Endometrial microvascular endothelial cells (primary cell): ENCODE measurements at regions not wholly inside any gene's neighbourhood (a gene's known extent, or its start where the extent isn't known, plus 50 kb on each side); places are given as distances from the start of the nearest gene placed in this dataset.

ENCODE experiments used
- in situ Hi-C: cut with HindIII; loops from 2 replicates; pipeline ENCODE4 v1.10.0; 2017; ENCODE audit warnings: low sequenced_read_pairs, low pct_unique_long_range_greater_than_20kb; ENCODE audit errors: inconsistent ontology term

- in situ Hi-C loops = no loop called here
These were observed 193.2 kb upstream of the UBL3 start for GRCh38 chr13:30043631-30043925.

- in situ Hi-C loops = no loop called here
These were observed 192.6 kb upstream of the UBL3 start for GRCh38 chr13:30042891-30043630.

DNA sequence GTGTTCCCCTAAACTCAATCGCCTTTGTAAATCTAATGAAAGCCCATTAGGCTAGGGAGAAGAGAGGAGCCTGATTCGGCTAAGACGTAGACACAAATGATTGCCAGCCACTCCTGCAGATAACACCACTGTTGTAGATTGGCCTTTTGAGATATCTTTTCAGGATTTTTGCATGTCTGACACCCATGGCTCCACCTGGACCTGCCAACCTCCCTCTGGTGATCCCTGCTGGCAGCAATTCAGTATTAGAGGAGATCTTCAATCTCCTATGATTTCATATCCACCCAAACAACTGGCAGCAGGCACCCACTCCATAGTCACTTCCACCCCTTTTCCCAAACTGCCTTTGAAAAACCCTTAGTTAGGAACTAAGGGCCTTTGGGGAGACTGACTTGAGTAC, 191.9 kb upstream of the UBL3 start:
- in situ Hi-C loops = no loop called here

GRCh38 chr13:30039511-30039911, 189.1 kb upstream of the UBL3 start:
- in situ Hi-C loops = no loop called here

DNA sequence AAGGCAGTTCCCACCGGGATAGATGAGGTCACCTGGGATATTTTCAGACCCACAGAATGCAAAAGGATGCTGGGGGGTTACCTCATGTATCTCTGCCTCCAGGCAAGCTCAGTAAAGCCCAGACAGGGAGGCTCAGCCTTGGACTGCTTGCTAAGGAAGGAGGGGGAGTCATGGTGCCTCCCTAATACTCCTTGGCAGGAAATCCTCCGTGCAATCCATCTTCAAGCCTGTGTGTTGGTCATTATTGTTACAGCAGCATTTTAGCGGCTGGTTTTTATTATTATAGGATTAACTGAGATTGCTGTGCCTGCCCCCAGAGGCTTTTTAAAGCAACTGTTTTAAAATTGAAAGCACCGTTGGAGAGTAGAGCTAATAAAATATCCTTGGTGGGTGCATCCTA, 188.5 kb upstream of the UBL3 start:
- in situ Hi-C loops = no loop called here

GRCh38 chr13:30037766-30038165, 187.3 kb upstream of the UBL3 start:
- in situ Hi-C loops = no loop called here

- in situ Hi-C loops = no loop called here
These were observed 186.9 kb upstream of the UBL3 start for GRCh38 chr13:30037306-30037705.

DNA sequence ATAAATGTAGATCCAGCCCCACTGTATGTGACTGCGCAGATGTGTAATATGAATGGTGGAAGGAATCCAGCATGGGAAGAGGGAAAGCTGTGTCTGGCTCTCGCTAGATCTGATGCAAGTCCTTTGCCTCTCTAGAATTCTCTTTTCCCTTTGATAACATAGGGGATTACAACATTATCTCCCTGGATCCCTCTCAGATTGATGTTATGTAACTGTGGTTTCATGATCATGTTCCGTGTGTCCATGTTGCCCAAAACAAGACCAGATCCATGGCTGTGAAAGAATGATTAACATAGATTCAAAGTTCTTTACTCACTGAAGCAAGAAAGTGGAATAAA, 184.0 kb upstream of the UBL3 start:
- in situ Hi-C loops = no loop called here

DNA sequence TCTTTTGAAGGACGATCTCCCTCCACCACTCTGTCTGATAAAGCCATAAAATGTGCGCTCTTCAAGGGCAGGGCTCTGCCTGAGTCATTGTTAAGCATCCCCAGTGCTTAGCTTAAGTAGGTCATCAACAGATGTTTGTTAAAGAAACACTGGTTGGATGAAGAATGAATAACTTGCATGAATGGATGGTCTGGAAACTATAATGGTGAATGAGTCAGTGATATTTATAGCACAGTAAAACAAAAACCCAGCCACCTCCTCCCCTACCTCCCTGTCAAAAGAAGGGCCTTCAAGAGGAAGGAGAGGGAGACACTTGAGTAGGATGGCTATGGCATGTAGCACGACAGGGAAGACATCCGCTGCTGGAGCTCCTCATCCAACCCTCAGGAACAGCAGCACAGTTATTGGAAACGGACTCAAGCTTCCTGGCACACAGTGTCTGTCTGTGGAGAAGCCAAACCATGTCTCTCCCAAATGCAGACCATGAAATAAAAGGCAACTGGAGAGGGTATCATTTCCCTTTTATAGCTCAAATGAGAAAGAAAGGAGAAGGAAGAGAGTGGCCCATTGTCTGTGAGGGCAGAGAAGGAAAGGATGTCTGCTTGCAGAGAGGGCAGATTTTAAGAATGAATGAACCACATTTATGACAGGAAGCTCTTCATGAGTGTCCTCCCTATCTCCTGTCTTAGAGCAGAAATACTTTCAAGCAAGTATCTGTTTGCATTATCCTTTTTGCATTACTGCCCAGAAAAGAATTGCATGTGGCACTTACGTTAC, 183.5 kb upstream of the UBL3 start:
- in situ Hi-C loops = no loop called here

GRCh38 chr13:30032263-30032662, 181.8 kb upstream of the UBL3 start:
- in situ Hi-C loops = no loop called here

DNA sequence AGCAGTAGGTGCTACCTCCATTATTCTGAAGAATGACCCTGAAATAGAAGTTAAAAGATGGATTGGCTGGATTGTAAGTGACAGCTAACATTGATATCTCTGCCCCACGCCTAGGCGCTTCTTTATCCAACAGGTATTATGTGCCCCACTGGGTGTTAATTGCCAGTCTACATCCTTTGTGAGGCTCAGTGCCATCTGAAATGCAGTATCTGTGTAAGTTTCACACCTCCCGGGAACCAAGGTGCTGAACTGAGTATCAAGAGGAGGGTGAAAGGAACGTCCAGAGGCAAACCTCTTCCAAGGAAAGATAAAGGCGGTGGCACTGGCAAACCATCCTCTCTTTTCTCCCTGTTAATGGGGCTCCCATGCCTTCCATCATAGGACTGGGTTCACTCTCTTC, 181.1 kb upstream of the UBL3 start:
- in situ Hi-C loops = no loop called here

DNA sequence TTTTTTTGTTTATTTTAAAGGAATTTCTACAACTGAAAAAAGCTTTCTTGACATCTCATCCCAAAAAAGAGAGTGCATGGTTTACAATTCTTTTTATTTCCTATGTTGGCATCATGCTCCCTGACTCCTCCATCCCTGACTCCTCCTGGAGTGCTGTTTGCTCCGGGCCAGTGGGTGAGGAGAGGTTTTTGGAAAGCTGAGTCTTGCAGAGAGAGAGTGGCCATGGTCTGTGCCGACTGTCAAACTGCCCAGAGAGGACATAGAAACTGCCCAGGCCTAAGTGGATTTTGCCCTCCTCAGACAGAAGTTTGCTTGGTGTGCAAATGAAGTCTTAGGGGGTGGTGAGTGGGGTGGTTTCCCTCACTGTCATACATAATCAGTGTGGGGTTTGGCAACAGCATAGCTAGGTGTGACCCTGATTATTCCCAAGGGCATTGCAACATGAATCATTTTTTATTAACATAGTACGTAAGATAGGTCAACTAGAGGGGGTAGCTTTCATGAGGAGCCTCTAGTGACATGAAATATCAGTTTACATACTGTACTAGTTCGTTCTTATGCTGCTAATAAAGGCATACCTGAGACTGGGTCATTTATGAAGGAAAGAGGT, 179.8 kb upstream of the UBL3 start:
- in situ Hi-C loops = no loop called here

DNA sequence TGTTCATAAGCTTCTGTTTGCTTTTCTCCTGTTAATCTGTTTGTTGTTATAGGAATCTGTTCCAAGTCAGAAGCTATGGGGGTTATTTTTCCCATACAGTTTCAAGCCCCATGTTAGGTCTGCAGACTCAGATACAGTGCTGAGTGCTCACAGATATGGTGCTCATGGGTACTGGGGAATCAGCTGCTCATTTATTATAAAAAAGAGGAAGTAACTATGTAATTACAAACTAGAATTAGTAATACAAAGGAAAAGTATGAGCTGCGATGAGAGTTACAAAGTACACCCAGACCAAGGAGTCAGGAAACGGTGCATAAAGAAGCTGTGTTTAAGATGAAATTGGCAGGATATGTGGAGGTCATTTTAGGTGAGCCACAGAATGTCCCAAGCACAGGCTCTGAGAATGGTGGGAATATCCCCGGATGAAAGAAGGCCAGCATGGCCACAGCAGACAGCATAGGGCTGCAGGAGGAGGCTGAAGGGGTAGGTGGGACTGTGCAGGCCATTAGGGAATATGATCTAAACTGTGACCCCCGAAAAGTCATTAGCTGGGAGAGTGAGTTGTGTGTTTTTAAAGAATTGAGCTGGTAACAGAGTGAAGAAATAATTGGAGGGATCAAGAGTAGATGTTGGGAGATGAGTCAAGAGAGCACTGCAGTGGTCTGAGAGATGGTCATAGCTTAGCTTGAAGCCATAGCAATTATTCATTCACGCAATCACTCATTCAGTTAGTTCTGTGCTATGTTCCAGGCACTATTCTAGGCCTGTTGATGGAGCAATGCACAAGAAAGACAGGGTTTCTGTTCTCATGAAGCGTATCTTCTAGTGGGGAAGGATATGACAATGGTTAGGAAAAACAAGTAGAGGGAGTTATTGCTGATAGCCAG, 177.4 kb upstream of the UBL3 start:
- in situ Hi-C loops = no loop called here

DNA sequence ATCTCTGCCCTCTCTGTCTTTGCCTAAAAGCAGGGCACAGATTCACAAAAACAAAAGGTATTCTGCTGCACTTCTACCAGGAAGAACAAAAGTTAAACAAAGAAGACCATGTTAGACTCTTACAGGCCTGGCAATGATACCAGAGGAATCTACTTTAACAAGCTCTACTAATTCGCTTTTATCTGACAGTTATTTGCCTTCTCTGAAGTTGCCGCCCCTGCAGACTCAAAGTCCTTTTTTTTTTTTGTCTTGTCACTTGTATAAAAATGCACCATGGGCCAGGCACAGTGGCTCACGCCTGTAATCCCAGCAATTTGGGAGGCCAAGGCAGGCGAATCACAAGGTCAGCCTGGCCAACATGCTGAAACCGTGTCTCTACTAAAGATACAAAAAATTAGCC, 176.5 kb upstream of the UBL3 start:
- in situ Hi-C loops = no loop called here

DNA sequence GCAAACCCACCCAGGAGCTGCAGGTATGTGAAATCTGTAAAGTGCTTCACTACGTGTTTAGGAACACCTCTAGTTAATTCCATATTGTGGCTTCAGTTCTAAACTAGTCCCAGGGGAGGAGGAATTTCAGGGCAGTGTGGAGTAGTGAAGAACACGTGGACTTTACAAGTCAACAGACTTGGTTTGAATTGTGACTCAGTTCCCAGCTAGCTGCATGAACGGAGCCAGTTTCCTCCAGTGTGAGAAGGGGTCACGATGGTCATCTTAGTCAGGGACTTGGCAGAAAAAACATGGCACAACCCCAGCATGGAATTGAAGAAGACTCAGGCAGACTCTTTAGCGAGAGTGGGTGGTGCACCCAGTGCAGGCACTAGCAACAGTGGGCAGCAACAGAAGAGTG, 175.7 kb upstream of the UBL3 start:
- in situ Hi-C loops = no loop called here

- in situ Hi-C loops = no loop called here
These were observed 174.9 kb upstream of the UBL3 start for GRCh38 chr13:30025351-30025750.

DNA sequence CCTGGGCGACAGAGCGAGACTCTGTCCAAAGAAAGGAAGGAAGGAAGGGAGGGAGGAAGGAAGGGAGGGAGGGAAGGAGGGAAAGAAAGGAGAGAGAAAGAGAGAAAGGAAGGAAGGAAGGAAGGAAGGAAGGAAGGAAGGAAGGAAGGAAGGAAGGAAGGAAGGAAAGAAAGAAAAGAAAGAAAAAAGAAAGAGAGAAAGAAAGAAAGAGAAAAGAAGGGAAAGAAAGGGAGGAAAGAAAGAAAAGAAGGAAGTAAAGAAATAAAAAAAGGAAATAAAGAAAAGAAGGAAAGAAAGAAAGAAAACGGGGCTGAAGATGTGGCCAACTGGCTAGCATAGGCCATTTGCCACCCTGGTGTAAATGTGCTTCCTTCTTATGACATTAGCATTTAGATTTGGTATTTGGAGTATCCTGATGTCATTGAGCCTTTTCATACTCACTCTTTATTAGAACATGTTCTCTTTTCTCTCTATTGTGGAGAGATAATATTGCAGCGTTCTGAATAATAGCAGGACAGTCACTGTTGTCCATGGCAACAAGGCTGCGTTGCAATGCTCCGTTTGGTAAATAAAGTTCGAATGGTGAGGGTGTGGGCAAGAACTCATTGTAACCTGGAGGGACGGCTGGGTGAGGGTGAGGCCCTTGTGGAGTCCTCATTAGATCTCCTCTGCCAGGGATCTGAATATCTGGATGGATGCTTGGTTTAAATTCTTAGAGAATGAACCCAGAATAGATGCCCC, 173.9 kb upstream of the UBL3 start:
- in situ Hi-C loops = no loop called here

- in situ Hi-C loops = no loop called here
These were observed 172.9 kb upstream of the UBL3 start for GRCh38 chr13:30023196-30023895.
